Liver (tissue), 8 donors: ENCODE measurements at regions not wholly inside any gene's neighbourhood (a gene's known extent, or its start where the extent isn't known, plus 50 kb on each side); places are given as distances from the start of the nearest gene placed in this dataset.

Experiments used
- DNase-seq: peaks from one replicate; pipeline ENCODE4 v3.0.0-alpha.2; 2017; ENCODE audit warnings: low spot score
- H3K27ac ChIP-seq, 2 donors: one replicate each; pipeline ENCODE4 v1.7.0; 2013; ENCODE audit warnings: inconsistent platforms in 2 of 2, low read length in 2 of 2, control low read depth in 1 of 2, low read depth in 1 of 2, mild to moderate bottlenecking in 1 of 2
- H3K27me3 ChIP-seq, 4 donors: one replicate each; pipeline versions ENCODE4 v1.6.1 to v1.7.0; 2013; ENCODE audit warnings: low read length in 3 of 4, inconsistent platforms in 1 of 4, mild to moderate bottlenecking in 1 of 4, moderate library complexity in 1 of 4; ENCODE audit not compliant: control insufficient read depth in 4 of 4, insufficient read depth in 4 of 4
- H3K36me3 ChIP-seq, 4 donors: one replicate each; pipeline versions ENCODE4 v1.6.1 to v1.7.0; 2013; ENCODE audit warnings: low read length in 3 of 4, mild to moderate bottlenecking in 3 of 4, low read depth in 1 of 4, moderate library complexity in 1 of 4; ENCODE audit not compliant: control insufficient read depth in 4 of 4, insufficient read depth in 3 of 4
- H3K4me1 ChIP-seq, 4 donors: one replicate each; pipeline versions ENCODE4 v1.6.1 to v1.7.0; 2013; ENCODE audit warnings: low read length in 3 of 4, mild to moderate bottlenecking in 3 of 4, moderate library complexity in 1 of 4; ENCODE audit not compliant: control insufficient read depth in 4 of 4, insufficient read depth in 4 of 4
- H3K4me3 ChIP-seq, 3 donors: one replicate each; pipeline versions ENCODE4 v1.6.1 to v1.7.0; 2013; ENCODE audit warnings: low read length in 3 of 3, control low read depth in 1 of 3, low read depth in 1 of 3, mild to moderate bottlenecking in 1 of 3
- H3K9ac ChIP-seq, 2 donors: one replicate each; pipeline ENCODE4 v1.7.0; 2013; ENCODE audit warnings: low read length in 2 of 2, mild to moderate bottlenecking in 2 of 2, moderate library complexity in 2 of 2, control low read depth in 1 of 2, low read depth in 1 of 2
- H3K9me3 ChIP-seq, 4 donors: one replicate each; pipeline versions ENCODE4 v1.6.1 to v1.7.0; 2013; ENCODE audit warnings: low read length in 3 of 4; ENCODE audit not compliant: control insufficient read depth in 4 of 4
- EGR1 ChIP-seq, 2 donors: IDR thresholded peaks; 2 replicates each; pipeline ENCODE4 v1.6.1; 2016 to 2018; ENCODE audit warnings: antibody characterized with exemption in 2 of 2, low read depth in 2 of 2
- FOXA1 ChIP-seq: IDR thresholded peaks from 2 replicates; pipeline ENCODE4 v1.6.1; 2016; ENCODE audit warnings: antibody characterized with exemption
- FOXA2 ChIP-seq: IDR thresholded peaks from 2 replicates; pipeline ENCODE4 v1.6.1; 2016; ENCODE audit warnings: antibody characterized with exemption
- GABPA ChIP-seq, 2 donors: IDR thresholded peaks in 1 of 2; conservative IDR thresholded peaks in 1 of 2; 2 replicates each; pipeline ENCODE4 v1.6.1; 2016; ENCODE audit warnings: antibody characterized with exemption in 2 of 2, mild to moderate bottlenecking in 1 of 2, moderate library complexity in 1 of 2
- HNF4A ChIP-seq, 2 donors: conservative IDR thresholded peaks; 2 replicates each; pipeline ENCODE4 v1.6.1; 2016; ENCODE audit warnings: antibody characterized with exemption in 2 of 2, mild to moderate bottlenecking in 2 of 2
- HNF4G ChIP-seq: IDR thresholded peaks from 2 replicates; pipeline ENCODE4 v1.6.1; 2016; ENCODE audit warnings: antibody characterized with exemption
- JUND ChIP-seq, 2 donors: IDR thresholded peaks; 2 replicates each; pipeline ENCODE4 v1.6.1; 2016; ENCODE audit warnings: antibody characterized with exemption in 2 of 2
- NR2F2 ChIP-seq: IDR thresholded peaks from 2 replicates; pipeline ENCODE4 v1.6.1; 2016; ENCODE audit warnings: antibody characterized with exemption
- RXRA ChIP-seq, 2 donors: IDR thresholded peaks; 2 replicates each; pipeline ENCODE4 v1.6.1; 2017 to 2018; ENCODE audit warnings: antibody characterized with exemption in 2 of 2, mild to moderate bottlenecking in 1 of 2
- SP1 ChIP-seq: IDR thresholded peaks from 2 replicates; pipeline ENCODE4 v1.6.1; 2018; ENCODE audit warnings: antibody characterized with exemption, mild to moderate bottlenecking
- WGBS: extraction: QIAGEN DNeasy Blood & Tissue Kit; methylation state at CpG from one replicate; pipeline ENCODE4 v1.1.7; 2013; 5-methylcytosine and 5-hydroxymethylcytosine counted together
- TF ChIP-seq, protein P1 (sequence below): IDR thresholded peaks from 2 replicates; pipeline ENCODE4 v1.6.1; 2016; ENCODE audit warnings: antibody characterized with exemption
- TF ChIP-seq, protein P2 (sequence below): fragments of 150-350 bp; IDR thresholded peaks from 2 replicates; pipeline ENCODE4 v1.5.1; 2017; ENCODE audit warnings: improper control_type of control experiment, low read depth, low read length; ENCODE audit not compliant: missing input control
- TF ChIP-seq, protein P3 (sequence below): IDR thresholded peaks from 2 replicates; pipeline ENCODE4 v1.6.1; 2016; ENCODE audit warnings: antibody characterized with exemption
- TF ChIP-seq, protein P4 (sequence below): IDR thresholded peaks from 2 replicates; pipeline ENCODE4 v1.6.1; 2016; ENCODE audit warnings: antibody characterized with exemption, mild to moderate bottlenecking
- donor health status: healthy.
- donor health status: healthy.
- donor health status: healthy.
- donor health status: healthy.
- donor health status: healthy.

DNA sequence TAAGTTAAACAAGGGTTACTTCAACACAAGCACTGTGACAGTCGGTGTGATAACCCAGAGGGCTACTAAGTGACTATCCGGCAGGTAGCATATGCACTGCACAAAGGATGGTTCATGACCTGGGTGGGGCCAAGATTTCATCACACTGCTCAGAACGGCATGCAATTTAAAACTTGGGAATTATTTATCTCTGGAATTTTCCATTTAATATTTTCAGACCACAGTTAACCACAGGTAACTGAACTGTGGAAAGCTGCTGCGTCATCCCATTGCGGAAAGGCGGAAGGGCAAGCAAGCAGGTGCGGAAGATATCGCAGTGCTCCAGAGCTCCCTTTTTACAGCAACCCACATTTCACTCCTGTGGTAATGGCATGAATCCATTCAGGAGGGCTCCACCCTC, 540.8 kb downstream of the INSC start:
- Histone ChIP-seq H3K4me1 (peaks cover 0 to 6% (median 2%) of the 10 kb centered on the region in 4 donors), H3K9me3 (no peaks in the 10 kb centered on the region), H3K9ac (no peak overlapping the region), H3K36me3 (no peaks in the 10 kb centered on the region), H3K27ac (no peak overlapping the region), H3K27me3 (no peaks in the 10 kb centered on the region), H3K4me3 (no peak overlapping the region)
- no peak for DNase-seq
- TF ChIP-seq NR2F2: no peak
- TF ChIP-seq, protein P1, sequence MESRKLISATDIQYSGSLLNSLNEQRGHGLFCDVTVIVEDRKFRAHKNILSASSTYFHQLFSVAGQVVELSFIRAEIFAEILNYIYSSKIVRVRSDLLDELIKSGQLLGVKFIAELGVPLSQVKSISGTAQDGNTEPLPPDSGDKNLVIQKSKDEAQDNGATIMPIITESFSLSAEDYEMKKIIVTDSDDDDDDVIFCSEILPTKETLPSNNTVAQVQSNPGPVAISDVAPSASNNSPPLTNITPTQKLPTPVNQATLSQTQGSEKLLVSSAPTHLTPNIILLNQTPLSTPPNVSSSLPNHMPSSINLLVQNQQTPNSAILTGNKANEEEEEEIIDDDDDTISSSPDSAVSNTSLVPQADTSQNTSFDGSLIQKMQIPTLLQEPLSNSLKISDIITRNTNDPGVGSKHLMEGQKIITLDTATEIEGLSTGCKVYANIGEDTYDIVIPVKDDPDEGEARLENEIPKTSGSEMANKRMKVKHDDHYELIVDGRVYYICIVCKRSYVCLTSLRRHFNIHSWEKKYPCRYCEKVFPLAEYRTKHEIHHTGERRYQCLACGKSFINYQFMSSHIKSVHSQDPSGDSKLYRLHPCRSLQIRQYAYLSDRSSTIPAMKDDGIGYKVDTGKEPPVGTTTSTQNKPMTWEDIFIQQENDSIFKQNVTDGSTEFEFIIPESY: no peak
- TF ChIP-seq, protein P2, sequence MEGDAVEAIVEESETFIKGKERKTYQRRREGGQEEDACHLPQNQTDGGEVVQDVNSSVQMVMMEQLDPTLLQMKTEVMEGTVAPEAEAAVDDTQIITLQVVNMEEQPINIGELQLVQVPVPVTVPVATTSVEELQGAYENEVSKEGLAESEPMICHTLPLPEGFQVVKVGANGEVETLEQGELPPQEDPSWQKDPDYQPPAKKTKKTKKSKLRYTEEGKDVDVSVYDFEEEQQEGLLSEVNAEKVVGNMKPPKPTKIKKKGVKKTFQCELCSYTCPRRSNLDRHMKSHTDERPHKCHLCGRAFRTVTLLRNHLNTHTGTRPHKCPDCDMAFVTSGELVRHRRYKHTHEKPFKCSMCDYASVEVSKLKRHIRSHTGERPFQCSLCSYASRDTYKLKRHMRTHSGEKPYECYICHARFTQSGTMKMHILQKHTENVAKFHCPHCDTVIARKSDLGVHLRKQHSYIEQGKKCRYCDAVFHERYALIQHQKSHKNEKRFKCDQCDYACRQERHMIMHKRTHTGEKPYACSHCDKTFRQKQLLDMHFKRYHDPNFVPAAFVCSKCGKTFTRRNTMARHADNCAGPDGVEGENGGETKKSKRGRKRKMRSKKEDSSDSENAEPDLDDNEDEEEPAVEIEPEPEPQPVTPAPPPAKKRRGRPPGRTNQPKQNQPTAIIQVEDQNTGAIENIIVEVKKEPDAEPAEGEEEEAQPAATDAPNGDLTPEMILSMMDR: no peak
- TF ChIP-seq GABPA (IDR thresholded peaks at IDR 0.05 in 1 of 2, conservative IDR thresholded peaks at IDR 0.05 in 1 of 2): no peak
- TF ChIP-seq EGR1 (IDR thresholded peaks at IDR 0.05; ENCODE audit: low read depth in 2 of 2): no peak
- TF ChIP-seq, protein P3, sequence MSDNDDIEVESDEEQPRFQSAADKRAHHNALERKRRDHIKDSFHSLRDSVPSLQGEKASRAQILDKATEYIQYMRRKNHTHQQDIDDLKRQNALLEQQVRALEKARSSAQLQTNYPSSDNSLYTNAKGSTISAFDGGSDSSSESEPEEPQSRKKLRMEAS: no peak
- no peak for TF ChIP-seq SP1
- WGBS: 74% methylated on average over 8 of the region's 8 CpGs

DNA sequence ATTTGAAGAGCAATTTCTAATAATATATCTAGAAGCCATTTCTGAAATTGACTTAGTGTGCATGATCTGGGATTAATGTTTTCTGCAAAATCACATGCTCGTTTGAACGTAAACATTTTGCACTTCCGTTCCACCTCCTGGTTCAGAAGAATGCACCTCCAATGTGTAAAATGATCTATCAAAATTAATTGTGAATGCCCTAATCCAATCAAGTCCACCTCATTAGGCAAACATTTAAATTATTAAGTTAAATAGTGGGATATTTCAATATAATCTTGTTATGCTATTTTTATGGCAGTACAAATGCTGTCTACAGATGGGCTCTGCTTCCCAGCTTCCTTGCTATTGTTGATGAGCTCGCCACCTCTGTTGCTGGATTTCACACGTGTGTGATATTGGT, 542.5 kb downstream of the INSC start:
- TF ChIP-seq HNF4A (conservative IDR thresholded peaks at IDR 0.05) (no peak), EGR1 (IDR thresholded peaks at IDR 0.05; ENCODE audit: low read depth in 2 of 2) (no peak)
- TF ChIP-seq, protein P4, sequence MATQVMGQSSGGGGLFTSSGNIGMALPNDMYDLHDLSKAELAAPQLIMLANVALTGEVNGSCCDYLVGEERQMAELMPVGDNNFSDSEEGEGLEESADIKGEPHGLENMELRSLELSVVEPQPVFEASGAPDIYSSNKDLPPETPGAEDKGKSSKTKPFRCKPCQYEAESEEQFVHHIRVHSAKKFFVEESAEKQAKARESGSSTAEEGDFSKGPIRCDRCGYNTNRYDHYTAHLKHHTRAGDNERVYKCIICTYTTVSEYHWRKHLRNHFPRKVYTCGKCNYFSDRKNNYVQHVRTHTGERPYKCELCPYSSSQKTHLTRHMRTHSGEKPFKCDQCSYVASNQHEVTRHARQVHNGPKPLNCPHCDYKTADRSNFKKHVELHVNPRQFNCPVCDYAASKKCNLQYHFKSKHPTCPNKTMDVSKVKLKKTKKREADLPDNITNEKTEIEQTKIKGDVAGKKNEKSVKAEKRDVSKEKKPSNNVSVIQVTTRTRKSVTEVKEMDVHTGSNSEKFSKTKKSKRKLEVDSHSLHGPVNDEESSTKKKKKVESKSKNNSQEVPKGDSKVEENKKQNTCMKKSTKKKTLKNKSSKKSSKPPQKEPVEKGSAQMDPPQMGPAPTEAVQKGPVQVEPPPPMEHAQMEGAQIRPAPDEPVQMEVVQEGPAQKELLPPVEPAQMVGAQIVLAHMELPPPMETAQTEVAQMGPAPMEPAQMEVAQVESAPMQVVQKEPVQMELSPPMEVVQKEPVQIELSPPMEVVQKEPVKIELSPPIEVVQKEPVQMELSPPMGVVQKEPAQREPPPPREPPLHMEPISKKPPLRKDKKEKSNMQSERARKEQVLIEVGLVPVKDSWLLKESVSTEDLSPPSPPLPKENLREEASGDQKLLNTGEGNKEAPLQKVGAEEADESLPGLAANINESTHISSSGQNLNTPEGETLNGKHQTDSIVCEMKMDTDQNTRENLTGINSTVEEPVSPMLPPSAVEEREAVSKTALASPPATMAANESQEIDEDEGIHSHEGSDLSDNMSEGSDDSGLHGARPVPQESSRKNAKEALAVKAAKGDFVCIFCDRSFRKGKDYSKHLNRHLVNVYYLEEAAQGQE: no peak
- 91% methylated on average over 5 of the region's 5 CpGs for WGBS
- no peaks in the 10 kb centered on the region for H3K4me1 ChIP-seq

DNA sequence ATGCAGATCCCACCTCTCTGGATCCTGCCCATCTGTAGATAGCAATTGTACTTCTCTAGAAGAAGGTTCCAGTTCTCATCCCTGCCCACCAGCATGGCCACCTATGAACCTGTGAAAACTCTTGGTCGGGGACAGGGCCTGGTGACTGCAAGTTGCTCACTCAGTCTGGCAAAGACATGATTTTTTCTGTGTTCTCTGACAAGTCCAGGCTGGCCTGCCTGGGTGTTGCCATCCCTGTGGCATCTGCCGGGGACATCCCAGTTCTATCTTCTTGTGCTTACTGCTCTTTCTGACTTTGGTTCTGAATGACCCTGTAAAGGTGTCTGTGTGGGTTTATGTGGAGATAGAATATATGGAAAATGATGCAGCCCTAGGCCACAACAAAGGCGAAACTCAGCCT, 545.8 kb downstream of the INSC start:
- Histone ChIP-seq H3K27ac (no peak overlapping the region), H3K9me3 (no peaks in the 10 kb centered on the region), H3K36me3 (no peaks in the 10 kb centered on the region), H3K4me1 (peaks cover 0 to 5% (median 0%) of the 10 kb centered on the region in 4 donors), H3K9ac (no peak overlapping the region), H3K4me3 (no peak overlapping the region), H3K27me3 (no peaks in the 10 kb centered on the region)
- DNase-seq: no peak
- 92% methylated on average over 3 of the region's 3 CpGs for WGBS
- TF ChIP-seq, protein P1: no peak
- TF ChIP-seq SP1: no peak
- no peak for TF ChIP-seq FOXA2
- no peak for TF ChIP-seq HNF4G
- TF ChIP-seq, protein P4: no peak
- no peak for TF ChIP-seq JUND (IDR thresholded peaks at IDR 0.05)
- TF ChIP-seq HNF4A (conservative IDR thresholded peaks at IDR 0.05): no peak
- TF ChIP-seq RXRA (IDR thresholded peaks at IDR 0.05): no peak
- TF ChIP-seq FOXA1: no peak
- TF ChIP-seq GABPA (IDR thresholded peaks at IDR 0.05 in 1 of 2, conservative IDR thresholded peaks at IDR 0.05 in 1 of 2): no peak

More for the DNA sequence above, 542.5 kb downstream of the INSC start:
- DNase-seq: no peak
- Histone ChIP-seq H3K9ac (no peak overlapping the region), H3K4me3 (no peak overlapping the region), H3K27me3 (no peaks in the 10 kb centered on the region), H3K27ac (no peak overlapping the region), H3K36me3 (no peaks in the 10 kb centered on the region), H3K9me3 (no peaks in the 10 kb centered on the region)
